Body of pancreas (tissue), 4 donors: ENCODE measurements at regions not wholly inside any gene's neighbourhood (a gene's known extent, or its start where the extent isn't known, plus 50 kb on each side); places are given as distances from the start of the nearest gene placed in this dataset.

Experiments used
- ATAC-seq: fragments of 150-250 bp; one replicate; pipeline ENCODE4 v1.9.1; 2016
- DNase-seq, 4 donors: peaks; one replicate each; pipeline ENCODE4 v3.0.0-alpha.2; 2019
- H3K27ac ChIP-seq, 4 donors: fragments of 200-600 bp; sonication (generic); 1 replicate in 3 of 4; 2 replicates in 1 of 4; pipeline versions ENCODE4 v1.5.1 to v1.6.1; 2016 to 2019; ENCODE audit warnings: mild to moderate bottlenecking in 1 of 4, mixed read lengths in 1 of 4, moderate library complexity in 1 of 4
- H3K27me3 ChIP-seq, 2 donors: fragments of 200-600 bp; sonication (generic); one replicate each; pipeline ENCODE4 v1.6.0; 2016; ENCODE audit warnings: mild to moderate bottlenecking in 1 of 2
- H3K36me3 ChIP-seq, 2 donors: fragments of 200-600 bp; sonication (generic); replicated peaks in 1 of 2; 2 replicates each; pipeline ENCODE4 v1.5.1; 2016; ENCODE audit warnings: low read depth in 2 of 2; ENCODE audit not compliant: insufficient read depth in 1 of 2
- H3K4me1 ChIP-seq: fragments of 200-600 bp; sonication (generic); one replicate; pipeline ENCODE4 v1.6.0; 2016
- H3K4me3 ChIP-seq, 2 donors: fragments of 200-600 bp; sonication (generic); 1 replicate in 1 of 2; 2 replicates in 1 of 2; pipeline ENCODE4 v1.5.1; 2016 to 2019
- H3K9me3 ChIP-seq, 3 donors: fragments of 200-600 bp; sonication (generic); 1 replicate in 2 of 3; 2 replicates in 1 of 3; pipeline ENCODE4 v1.5.1; 2016
- CTCF ChIP-seq, 7 experiments: fragments of 450-650 bp in 4 of 7; fragments of 200-600 bp in 3 of 7; sonication (generic) in 3 of 7; IDR thresholded peaks; one replicate each; pipeline ENCODE4 v1.5.1; 2016 to 2019; ENCODE audit warnings: antibody characterized with exemption in 7 of 7
- POLR2A ChIP-seq, 3 donors: fragments of 450-650 bp; IDR thresholded peaks; one replicate each; pipeline ENCODE4 v1.6.1; 2016; ENCODE audit warnings: antibody characterized with exemption in 3 of 3, mild to moderate bottlenecking in 2 of 3
- WGBS, 2 donors: methylation state at CpG; one replicate each; pipeline ENCODE4 v1.1.5; 2017; 5-methylcytosine and 5-hydroxymethylcytosine counted together
- intact Hi-C: fragments of 100-400 bp; cut with DNase I; formaldehyde crosslinking; loops from one replicate; pipeline ENCODE4 v1.15.1; 2023

DNA sequence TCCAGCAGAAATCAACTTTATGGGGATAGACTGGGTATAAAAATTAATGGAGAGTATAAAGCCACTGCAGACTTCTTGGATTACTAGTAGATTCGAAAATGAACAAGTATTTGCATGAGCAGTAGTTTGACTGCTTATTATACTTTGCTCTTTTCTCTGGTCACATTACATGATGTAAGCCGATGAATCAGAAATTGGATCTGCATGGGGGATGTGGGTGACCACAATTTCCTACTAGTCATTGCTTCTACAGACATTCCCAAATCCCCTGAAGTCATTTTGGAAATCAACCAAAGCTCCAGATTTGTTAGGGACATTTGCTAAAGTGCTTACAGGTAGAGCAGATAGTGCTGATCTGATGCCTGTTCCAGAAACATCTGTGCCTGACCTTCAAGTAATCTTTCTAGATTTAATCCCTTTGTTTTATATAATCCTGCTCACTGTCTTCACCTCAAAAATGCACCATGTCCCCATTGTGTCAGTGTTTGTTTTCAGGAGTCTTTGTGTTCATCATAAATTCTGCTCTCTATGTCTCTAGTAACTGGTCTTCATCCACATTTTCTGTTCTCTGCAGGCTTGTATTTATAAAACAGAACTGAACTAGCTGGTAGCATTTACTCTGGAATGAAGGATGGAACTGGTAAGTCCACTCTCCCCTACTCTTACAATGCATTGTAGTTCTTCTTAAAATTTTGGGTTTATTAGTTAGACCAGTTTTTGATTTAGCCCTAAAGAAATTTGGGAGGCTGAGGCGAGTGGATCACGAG is 201.5 kb upstream of the CSNK1A1L start:
- WGBS, 2 donors: 60 to 61% methylated on average over 4 of the region's 4 CpGs
- intact Hi-C loops: no loop called here
- H3K9me3 ChIP-seq: no peaks in the 10 kb centered on the region
- no peak for ATAC-seq
- no peak overlapping the region for H3K4me3 ChIP-seq
- no peaks in the 10 kb centered on the region for H3K27me3 ChIP-seq
- H3K4me1 ChIP-seq: no peaks in the 10 kb centered on the region
- DNase-seq: no peak
- TF ChIP-seq CTCF (IDR thresholded peaks at IDR 0.05) (no peak), POLR2A (IDR thresholded peaks at IDR 0.05) (no peak)
- no peaks in the 10 kb centered on the region for H3K36me3 ChIP-seq
- H3K27ac ChIP-seq: no peak overlapping the region

DNA sequence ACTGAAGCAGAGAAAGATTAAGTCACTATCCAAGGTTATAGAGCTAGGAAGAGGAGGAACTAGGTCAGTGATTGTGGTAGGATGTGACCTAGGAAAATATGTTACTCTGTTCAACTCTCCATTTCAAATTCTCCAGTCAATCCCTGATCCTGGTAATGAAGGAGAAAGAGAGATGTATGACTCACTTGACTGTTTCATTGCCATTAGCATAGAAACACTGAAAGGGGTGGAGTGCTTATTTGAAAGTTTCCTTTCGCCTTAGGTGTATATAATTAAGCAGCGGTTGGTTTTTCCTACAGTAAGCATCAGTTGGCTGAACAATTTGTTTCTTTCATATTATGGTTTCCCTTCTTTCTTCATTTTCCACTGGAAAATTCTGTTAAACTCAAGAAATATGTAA is 198.1 kb upstream of the CSNK1A1L start:
- no peak for TF ChIP-seq POLR2A (IDR thresholded peaks at IDR 0.05)
- TF ChIP-seq CTCF (IDR thresholded peaks at IDR 0.05): no peak
- intact Hi-C loops: no loop called here
- H3K36me3 ChIP-seq: no peaks in the 10 kb centered on the region
- DNase-seq: no peak
- H3K27me3 ChIP-seq: no peaks in the 10 kb centered on the region
- no peak overlapping the region for H3K27ac ChIP-seq
- no peak for ATAC-seq
- H3K9me3 ChIP-seq: no peaks in the 10 kb centered on the region
- H3K4me1 ChIP-seq: no peaks in the 10 kb centered on the region
- WGBS, 2 donors: 76 to 79% methylated on average over 2 of the region's 2 CpGs
- H3K4me3 ChIP-seq: no peak overlapping the region

DNA sequence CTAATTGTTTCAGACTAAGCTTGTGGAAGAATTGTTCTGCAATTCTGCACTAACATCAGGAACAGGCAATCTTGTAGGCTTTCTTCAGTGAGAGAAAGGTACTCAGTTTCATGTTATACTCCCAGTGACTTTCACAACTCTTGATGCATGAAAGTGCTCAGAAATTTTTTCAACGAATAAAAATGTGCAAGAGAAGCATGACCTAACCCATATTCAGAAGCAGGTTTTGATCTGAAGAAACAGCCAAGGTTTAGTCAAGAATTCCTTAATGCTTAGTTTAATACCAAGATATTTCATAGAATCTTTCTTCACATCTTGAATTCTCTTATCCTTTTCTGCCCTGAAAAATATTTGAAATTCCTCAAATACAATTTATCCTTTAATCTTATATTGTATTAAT is 197.2 kb upstream of the CSNK1A1L start:
- intact Hi-C loops: no loop called here
- ATAC-seq (no peak), DNase-seq (no peak)
- WGBS, 2 donors: 59 to 65% methylated on average over 1 of the region's 1 CpG
- Histone ChIP-seq H3K4me3 (no peak overlapping the region), H3K9me3 (no peaks in the 10 kb centered on the region), H3K27me3 (no peaks in the 10 kb centered on the region), H3K36me3 (no peaks in the 10 kb centered on the region), H3K27ac (no peak overlapping the region), H3K4me1 (no peaks in the 10 kb centered on the region)
- TF ChIP-seq POLR2A (IDR thresholded peaks at IDR 0.05) (no peak), CTCF (IDR thresholded peaks at IDR 0.05) (no peak)

DNA sequence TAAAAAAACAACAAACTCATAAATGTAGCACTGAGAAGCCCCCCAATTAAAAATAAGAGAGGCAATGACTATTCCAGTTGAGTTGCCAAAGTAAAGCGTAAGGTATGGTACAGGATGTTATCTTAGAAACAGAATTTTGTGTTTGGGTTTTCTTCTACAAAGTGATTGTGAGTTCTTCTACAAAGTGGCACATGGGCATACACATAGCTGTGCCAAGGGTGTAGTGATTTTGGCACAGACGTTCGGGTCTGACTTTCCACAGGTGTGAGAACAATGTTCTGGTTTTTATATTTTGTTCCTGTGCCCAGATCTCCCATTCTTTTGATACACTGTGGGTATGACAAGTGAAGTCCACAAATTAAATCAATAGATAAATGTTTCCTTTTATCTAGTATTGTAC is 190.1 kb upstream of the CSNK1A1L start:
- no peak overlapping the region for H3K27ac ChIP-seq
- TF ChIP-seq CTCF (IDR thresholded peaks at IDR 0.05) (no peak), POLR2A (IDR thresholded peaks at IDR 0.05) (no peak)

DNA sequence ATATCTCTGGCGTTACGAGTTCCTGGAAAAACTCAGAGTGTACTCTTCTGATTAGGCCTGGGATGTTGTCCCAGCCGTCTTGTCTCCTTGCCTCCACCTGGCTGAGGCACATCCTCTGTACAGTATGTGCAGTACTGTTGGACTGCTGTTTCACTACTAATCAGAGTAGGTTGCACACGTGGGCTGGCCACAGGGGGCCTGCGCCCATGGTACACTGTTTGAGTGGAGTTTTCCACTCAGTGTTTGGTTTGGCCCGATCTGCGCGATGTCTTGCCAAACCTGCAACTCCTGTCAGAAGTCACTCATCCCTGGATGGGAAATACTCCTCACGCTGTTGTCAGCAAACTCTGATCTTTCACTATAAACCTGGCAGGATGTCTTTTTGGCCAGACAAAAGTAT is 189.6 kb upstream of the CSNK1A1L start:
- no peaks in the 10 kb centered on the region for H3K36me3 ChIP-seq
- no peaks in the 10 kb centered on the region for H3K4me1 ChIP-seq
- DNase-seq (no peak), ATAC-seq (no peak)
- 62 to 64% methylated on average over 9 of the region's 9 CpGs for WGBS, 2 donors
- no peaks in the 10 kb centered on the region for H3K9me3 ChIP-seq
- no peaks in the 10 kb centered on the region for H3K27me3 ChIP-seq
- intact Hi-C loops: no loop called here
- no peak overlapping the region for H3K4me3 ChIP-seq
- H3K27ac ChIP-seq: no peak overlapping the region
- TF ChIP-seq POLR2A (IDR thresholded peaks at IDR 0.05) (no peak), CTCF (IDR thresholded peaks at IDR 0.05) (no peak)

More for the DNA sequence above, 190.1 kb upstream of the CSNK1A1L start:
- 28 to 33% methylated on average over 3 of the region's 3 CpGs for whole genome bisulfite sequencing, 2 donors
- ATAC-seq (no peak), DNase-seq (no peak)
- Histone ChIP-seq H3K9me3 (no peaks in the 10 kb centered on the region), H3K36me3 (no peaks in the 10 kb centered on the region), H3K27me3 (no peaks in the 10 kb centered on the region), H3K4me1 (no peaks in the 10 kb centered on the region), H3K4me3 (no peak overlapping the region)
- intact Hi-C loops: no loop called here
